ENCODE measurements at regions not wholly inside any gene's neighbourhood (a gene's known extent, or its start where the extent isn't known, plus 50 kb on each side); places are given as distances from the start of the nearest gene placed in this dataset.

- TF ChIP-seq CTCF (conservative IDR thresholded peaks at IDR 0.05; ENCODE audit: low read depth, low read length) (no peak), EZH2 (IDR thresholded peaks at IDR 0.05; ENCODE audit: borderline replicate concordance, low read depth, low read length, poor library complexity, severe bottlenecking) (no peak)
Observed at GRCh38 chr5:169374111-169374510, 73.2 kb upstream of the SLIT3 start.

All from A673 (cell line).